Ascending aorta (tissue), 2 donors: ENCODE measurements at regions not wholly inside any gene's neighbourhood (a gene's known extent, or its start where the extent isn't known, plus 50 kb on each side); places are given as distances from the start of the nearest gene placed in this dataset.

ENCODE experiments used
- DNase-seq, 2 donors: peaks; one replicate each; pipeline ENCODE4 v3.0.0-alpha.2; 2019; ENCODE audit warnings: low spot score in 2 of 2
- H3K27ac ChIP-seq, 2 donors: fragments of 200-600 bp; sonication (generic); one replicate each; pipeline ENCODE4 v1.5.1; 2016 to 2017; ENCODE audit warnings: mild to moderate bottlenecking in 1 of 2
- H3K27me3 ChIP-seq: fragments of 200-600 bp; sonication (generic); one replicate; pipeline ENCODE4 v1.5.1; 2017
- H3K36me3 ChIP-seq, 2 donors: fragments of 200-600 bp; sonication (generic); one replicate each; pipeline ENCODE4 v1.5.1; 2016
- H3K4me1 ChIP-seq, 2 donors: fragments of 200-600 bp; sonication (generic); one replicate each; pipeline ENCODE4 v1.5.1; 2016 to 2017; ENCODE audit warnings: mild to moderate bottlenecking in 1 of 2
- H3K4me3 ChIP-seq, 2 donors: fragments of 200-600 bp; sonication (generic); one replicate each; pipeline ENCODE4 v1.5.1; 2016 to 2017; ENCODE audit warnings: mild to moderate bottlenecking in 1 of 2
- H3K9me3 ChIP-seq, 2 donors: fragments of 200-600 bp; sonication (generic); one replicate each; pipeline ENCODE4 v1.5.1; 2016
- intact Hi-C: fragments of 100-400 bp; cut with DNase I; formaldehyde crosslinking; loops from one replicate; pipeline ENCODE4 v1.15.1; 2023
- TF ChIP-seq, protein P1 (sequence below), 3 experiments: fragments of 200-600 bp in 2 of 3; fragments of 450-650 bp in 1 of 3; sonication (generic) in 2 of 3; IDR thresholded peaks; one replicate each; pipeline ENCODE4 v1.5.1; 2016 to 2019; ENCODE audit warnings: antibody characterized with exemption in 3 of 3, mild to moderate bottlenecking in 1 of 3, moderate library complexity in 1 of 3

DNA sequence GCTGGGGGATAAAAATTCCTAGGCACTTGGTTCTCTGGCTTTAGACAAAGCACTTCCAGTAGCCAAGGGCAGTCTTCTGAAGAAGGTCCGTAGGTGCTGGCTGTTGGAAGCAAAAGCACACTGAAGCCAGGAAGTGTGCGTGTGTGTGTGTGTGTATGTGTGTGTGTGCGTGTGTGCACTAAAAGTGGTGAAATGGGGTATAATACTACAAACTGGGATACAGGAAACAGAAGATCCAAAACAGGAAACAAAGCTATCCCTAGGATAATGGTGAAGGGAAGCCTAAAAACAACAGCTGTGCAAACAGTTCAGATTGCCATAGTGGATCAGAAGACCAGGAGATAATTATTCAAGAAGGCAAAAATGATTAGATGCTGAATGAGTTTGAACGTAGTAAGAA is 103.4 kb downstream of the IL20RB start:
- Histone ChIP-seq H3K27me3 (no peaks in the 10 kb centered on the region), H3K9me3 (peaks cover 0 to 4% of the 10 kb centered on the region in 2 donors), H3K4me3 (no peak overlapping the region), H3K4me1 (no peaks in the 10 kb centered on the region), H3K27ac (no peak overlapping the region), H3K36me3 (no peaks in the 10 kb centered on the region)
- intact Hi-C loops: no loop called here
- no peak for DNase-seq
- TF ChIP-seq, protein P1, sequence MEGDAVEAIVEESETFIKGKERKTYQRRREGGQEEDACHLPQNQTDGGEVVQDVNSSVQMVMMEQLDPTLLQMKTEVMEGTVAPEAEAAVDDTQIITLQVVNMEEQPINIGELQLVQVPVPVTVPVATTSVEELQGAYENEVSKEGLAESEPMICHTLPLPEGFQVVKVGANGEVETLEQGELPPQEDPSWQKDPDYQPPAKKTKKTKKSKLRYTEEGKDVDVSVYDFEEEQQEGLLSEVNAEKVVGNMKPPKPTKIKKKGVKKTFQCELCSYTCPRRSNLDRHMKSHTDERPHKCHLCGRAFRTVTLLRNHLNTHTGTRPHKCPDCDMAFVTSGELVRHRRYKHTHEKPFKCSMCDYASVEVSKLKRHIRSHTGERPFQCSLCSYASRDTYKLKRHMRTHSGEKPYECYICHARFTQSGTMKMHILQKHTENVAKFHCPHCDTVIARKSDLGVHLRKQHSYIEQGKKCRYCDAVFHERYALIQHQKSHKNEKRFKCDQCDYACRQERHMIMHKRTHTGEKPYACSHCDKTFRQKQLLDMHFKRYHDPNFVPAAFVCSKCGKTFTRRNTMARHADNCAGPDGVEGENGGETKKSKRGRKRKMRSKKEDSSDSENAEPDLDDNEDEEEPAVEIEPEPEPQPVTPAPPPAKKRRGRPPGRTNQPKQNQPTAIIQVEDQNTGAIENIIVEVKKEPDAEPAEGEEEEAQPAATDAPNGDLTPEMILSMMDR (IDR thresholded peaks at IDR 0.05): no peak

DNA sequence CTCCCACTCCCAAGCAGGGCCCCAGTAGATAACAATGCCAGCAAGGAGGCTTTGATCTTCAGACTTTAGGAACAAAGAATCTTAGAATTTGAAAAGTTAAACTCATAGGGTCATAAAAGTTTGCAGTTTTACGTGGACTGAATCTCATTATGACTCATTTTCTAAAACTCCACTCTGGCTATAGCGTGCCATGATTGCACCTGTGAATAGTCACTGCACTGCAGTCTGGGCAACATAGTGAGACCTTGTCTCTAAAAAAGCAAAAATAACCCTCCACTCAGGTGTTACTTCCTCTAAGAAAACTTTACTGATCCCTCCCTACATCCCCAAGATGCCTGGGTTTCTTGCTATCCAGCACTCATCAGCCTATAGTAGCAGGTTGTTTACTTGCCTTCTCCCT is 104.5 kb downstream of the IL20RB start:
- Histone ChIP-seq H3K27me3 (no peaks in the 10 kb centered on the region), H3K4me3 (no peak overlapping the region), H3K36me3 (no peaks in the 10 kb centered on the region), H3K4me1 (no peaks in the 10 kb centered on the region), H3K27ac (no peak overlapping the region), H3K9me3 (peaks cover 0 to 4% of the 10 kb centered on the region in 2 donors)
- intact Hi-C loops: no loop called here
- TF ChIP-seq, protein P1 (IDR thresholded peaks at IDR 0.05): no peak
- DNase-seq: no peak

DNA sequence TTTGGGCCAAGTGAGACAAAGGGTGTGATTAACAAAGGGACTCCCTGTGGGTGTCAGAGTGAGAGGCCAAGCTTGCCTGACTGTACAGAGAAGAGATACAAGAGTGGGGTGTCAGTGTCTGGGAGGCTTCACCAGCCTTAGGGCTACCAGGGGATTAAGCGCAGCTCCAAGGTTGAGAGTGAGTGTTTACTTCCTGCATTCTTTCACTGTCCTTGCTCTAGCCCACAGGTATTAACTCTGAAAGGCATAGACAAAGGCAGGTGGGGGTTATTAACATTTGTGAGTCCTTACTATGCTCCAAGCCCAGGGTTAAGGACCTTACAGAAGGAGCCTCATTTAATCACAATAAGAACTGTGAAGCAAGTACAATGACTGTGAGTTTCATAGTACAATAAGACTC is 107.6 kb downstream of the IL20RB start:
- intact Hi-C loops: no loop called here
- Histone ChIP-seq H3K9me3 (peaks cover 0 to 4% of the 10 kb centered on the region in 2 donors), H3K27me3 (no peaks in the 10 kb centered on the region), H3K36me3 (no peaks in the 10 kb centered on the region), H3K4me1 (no peaks in the 10 kb centered on the region), H3K27ac (no peak overlapping the region), H3K4me3 (no peak overlapping the region)
- no peak for DNase-seq
- TF ChIP-seq, protein P1 (IDR thresholded peaks at IDR 0.05): no peak

DNA sequence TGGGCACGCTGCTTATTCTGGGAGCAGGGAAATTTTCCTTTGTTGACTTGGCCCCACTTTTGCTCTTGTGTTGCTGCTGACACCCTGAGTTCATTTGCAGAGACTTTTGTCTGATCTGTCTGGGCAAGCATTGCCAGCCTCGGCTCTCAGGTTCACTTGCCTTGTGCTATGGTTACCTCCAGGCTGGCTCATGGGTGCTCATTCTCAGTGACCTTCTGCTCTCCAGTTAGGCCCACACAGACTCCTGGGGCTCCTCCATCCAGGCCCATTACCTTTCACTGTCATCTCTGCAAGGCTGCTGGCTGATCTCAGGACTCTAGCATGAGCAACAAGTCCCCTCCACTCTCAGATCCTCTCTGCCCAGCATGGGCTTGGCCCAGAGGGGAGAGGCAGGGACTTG is 108.3 kb downstream of the IL20RB start:
- Histone ChIP-seq H3K4me1 (no peaks in the 10 kb centered on the region), H3K36me3 (no peaks in the 10 kb centered on the region), H3K27ac (no peak overlapping the region), H3K4me3 (no peak overlapping the region), H3K9me3 (peaks cover 0 to 4% of the 10 kb centered on the region in 2 donors), H3K27me3 (no peaks in the 10 kb centered on the region)
- TF ChIP-seq, protein P1 (IDR thresholded peaks at IDR 0.05): no peak
- no peak for DNase-seq
- intact Hi-C loops: no loop called here

DNA sequence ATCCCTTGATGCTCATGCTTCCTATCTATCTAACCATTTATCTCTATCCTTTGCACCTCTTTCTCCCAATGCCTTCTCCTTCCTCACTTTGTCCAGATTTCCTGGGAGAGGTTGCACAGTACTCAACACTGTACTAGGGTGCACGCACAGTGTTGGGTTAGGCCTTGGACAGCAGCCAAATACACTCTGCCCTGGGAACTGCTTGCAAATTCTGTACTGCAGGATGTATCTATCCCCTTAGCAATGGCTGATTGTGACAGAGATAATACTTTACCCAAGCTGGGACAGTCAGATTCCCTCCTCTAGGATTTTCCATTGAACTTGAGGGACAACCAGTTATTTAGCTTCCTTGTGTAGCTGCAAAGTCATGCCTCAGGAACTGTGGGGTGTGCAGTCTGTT is 113.3 kb downstream of the IL20RB start:
- no peaks in the 10 kb centered on the region for H3K36me3 ChIP-seq
- H3K27ac ChIP-seq: no peak overlapping the region
- no peaks in the 10 kb centered on the region for H3K9me3 ChIP-seq
- TF ChIP-seq, protein P1 (IDR thresholded peaks at IDR 0.05): no peak
- H3K4me3 ChIP-seq: no peak overlapping the region
- H3K27me3 ChIP-seq: no peaks in the 10 kb centered on the region
- no peak for DNase-seq
- H3K4me1 ChIP-seq: no peaks in the 10 kb centered on the region
- intact Hi-C loops: no loop called here

DNA sequence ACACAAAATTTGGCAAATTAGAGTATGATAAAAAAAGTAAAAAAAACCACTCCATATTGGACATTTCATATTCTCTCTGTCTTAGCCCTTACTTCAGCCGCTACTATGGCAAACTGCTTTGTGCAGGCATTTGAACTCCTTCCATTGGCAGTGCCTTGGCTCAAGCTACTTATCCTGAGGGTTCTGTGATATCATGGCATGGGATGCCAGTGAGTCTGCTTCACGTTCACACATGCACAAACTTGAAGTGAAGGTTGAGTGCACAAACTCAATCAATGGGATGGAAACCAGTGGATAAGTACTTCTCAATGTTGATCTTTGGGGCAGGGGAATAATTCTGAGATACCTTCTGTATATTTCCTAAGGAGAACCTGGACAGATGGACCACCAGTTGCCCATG is 117.2 kb downstream of the IL20RB start:
- H3K9me3 ChIP-seq: no peaks in the 10 kb centered on the region
- no peaks in the 10 kb centered on the region for H3K36me3 ChIP-seq
- intact Hi-C loops: no loop called here
- H3K27ac ChIP-seq: no peak overlapping the region
- H3K4me1 ChIP-seq: no peaks in the 10 kb centered on the region
- TF ChIP-seq, protein P1 (IDR thresholded peaks at IDR 0.05): no peak
- no peak overlapping the region for H3K4me3 ChIP-seq
- no peaks in the 10 kb centered on the region for H3K27me3 ChIP-seq
- no peak for DNase-seq
